ENCODE measurements at regions not wholly inside any gene's neighbourhood (a gene's known extent, or its start where the extent isn't known, plus 50 kb on each side); places are given as distances from the start of the nearest gene placed in this dataset.

- TF ChIP-seq CTCF (conservative IDR thresholded peaks at IDR 0.05; ENCODE audit: low read depth, low read length) (no peak), EZH2phosphoT487 (IDR thresholded peaks at IDR 0.05; ENCODE audit: borderline replicate concordance, low read length) (no peak)
Measured at GRCh38 chr11:33585586-33586209, 114.9 kb downstream of the C11orf91 start.

All from PC-3 (cell line).